Subcutaneous abdominal adipose tissue (tissue), 5 donors: ENCODE measurements at regions not wholly inside any gene's neighbourhood (a gene's known extent, or its start where the extent isn't known, plus 50 kb on each side); places are given as distances from the start of the nearest gene placed in this dataset.
"Not testable (repeated sequence)": the region's sequence is repeated elsewhere in the genome, so short reads cannot be mapped to it uniquely, and the experiment has no call there.

Experiments used
- H3K27ac ChIP-seq: one replicate; pipeline ENCODE4 v1.7.0; 2013; ENCODE audit warnings: low read depth, mild to moderate bottlenecking, inconsistent platforms, low read length, moderate library complexity
- H3K27me3 ChIP-seq, 5 donors: one replicate each; pipeline ENCODE4 v1.7.0; 2013; ENCODE audit warnings: low read length in 5 of 5, inconsistent platforms in 1 of 5; ENCODE audit not compliant: control insufficient read depth in 5 of 5, insufficient read depth in 4 of 5
- H3K36me3 ChIP-seq, 5 donors: one replicate each; pipeline ENCODE4 v1.7.0; 2013; ENCODE audit warnings: low read length in 5 of 5; ENCODE audit not compliant: control insufficient read depth in 5 of 5, insufficient read depth in 5 of 5
- H3K4me1 ChIP-seq, 5 donors: one replicate each; pipeline ENCODE4 v1.7.0; 2013; ENCODE audit warnings: low read length in 5 of 5, mild to moderate bottlenecking in 3 of 5, moderate library complexity in 1 of 5; ENCODE audit not compliant: control insufficient read depth in 5 of 5, insufficient read depth in 5 of 5
- H3K4me3 ChIP-seq, 5 donors: one replicate each; pipeline ENCODE4 v1.7.0; 2013; ENCODE audit warnings: low read length in 5 of 5, low read depth in 1 of 5
- H3K9ac ChIP-seq, 5 donors: one replicate each; pipeline ENCODE4 v1.7.0; 2013; ENCODE audit warnings: low read length in 5 of 5, mild to moderate bottlenecking in 4 of 5, moderate library complexity in 3 of 5
- H3K9me3 ChIP-seq, 5 donors: one replicate each; pipeline ENCODE4 v1.7.0; 2013; ENCODE audit warnings: low read length in 5 of 5; ENCODE audit not compliant: control insufficient read depth in 5 of 5
- donor health status: healthy.
- donor health status: healthy.
- donor health status: healthy.
- donor health status: healthy.
- donor health status: healthy.

DNA sequence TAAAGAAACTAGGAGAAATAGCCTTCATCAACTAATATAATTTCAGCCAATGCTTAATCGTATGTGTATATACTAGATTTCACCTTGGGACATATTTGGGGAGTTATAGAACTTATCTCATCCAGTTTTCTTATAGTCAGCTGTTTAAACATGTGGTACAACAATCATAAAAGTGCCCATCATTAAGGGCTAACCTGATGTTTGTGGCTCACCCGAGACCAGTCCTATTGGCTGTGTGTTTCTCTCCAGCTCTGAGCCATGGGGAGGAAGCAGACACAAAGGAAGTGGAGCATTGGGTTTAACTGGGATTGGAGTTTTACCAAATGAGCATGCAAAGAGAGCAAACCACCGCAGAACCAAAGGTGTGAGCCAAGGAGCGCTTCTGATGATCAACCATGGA lies 114.3 kb upstream of the KLF12 start:
- H3K4me3 ChIP-seq = no peak overlapping the region
- H3K27me3 ChIP-seq = peaks cover 0 to 3% (median 0%) of the 10 kb centered on the region in 5 donors
- H3K36me3 ChIP-seq = no peaks in the 10 kb centered on the region

DNA sequence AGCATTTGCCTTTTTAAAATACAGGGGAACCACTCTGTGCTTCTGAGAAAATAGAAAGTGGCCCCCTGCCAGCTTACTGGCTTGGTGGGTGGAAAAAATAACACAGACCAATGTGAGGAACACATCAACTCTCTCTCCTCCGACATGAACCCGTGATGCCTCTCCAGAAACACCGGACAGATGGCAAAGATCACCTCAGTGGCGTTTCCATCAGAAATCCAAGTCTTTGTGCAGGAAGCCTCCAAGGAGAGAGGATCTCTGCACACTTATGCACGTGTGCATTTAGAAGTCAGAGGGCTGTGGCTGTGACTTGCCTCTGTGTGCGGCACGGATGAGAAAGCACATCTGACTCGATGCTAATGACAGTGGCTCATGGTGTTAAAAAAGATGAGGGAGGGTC lies 112.3 kb upstream of the KLF12 start:
- Histone ChIP-seq H3K27ac (no peak overlapping the region), H3K36me3 (no peaks in the 10 kb centered on the region), H3K4me1 (no peaks in the 10 kb centered on the region), H3K27me3 (peaks cover 0 to 3% (median 0%) of the 10 kb centered on the region in 5 donors), H3K9me3 (peaks cover 0 to 7% (median 5%) of the 10 kb centered on the region in 5 donors), H3K4me3 (no peak overlapping the region), H3K9ac (no peak overlapping the region)

More for the DNA sequence above, 114.3 kb upstream of the KLF12 start:
- no peaks in the 10 kb centered on the region for H3K4me1 ChIP-seq
- H3K9me3 ChIP-seq = peaks cover 0 to 7% (median 5%) of the 10 kb centered on the region in 5 donors
- H3K27ac ChIP-seq = no peak overlapping the region
- H3K9ac ChIP-seq = no peak overlapping the region

DNA sequence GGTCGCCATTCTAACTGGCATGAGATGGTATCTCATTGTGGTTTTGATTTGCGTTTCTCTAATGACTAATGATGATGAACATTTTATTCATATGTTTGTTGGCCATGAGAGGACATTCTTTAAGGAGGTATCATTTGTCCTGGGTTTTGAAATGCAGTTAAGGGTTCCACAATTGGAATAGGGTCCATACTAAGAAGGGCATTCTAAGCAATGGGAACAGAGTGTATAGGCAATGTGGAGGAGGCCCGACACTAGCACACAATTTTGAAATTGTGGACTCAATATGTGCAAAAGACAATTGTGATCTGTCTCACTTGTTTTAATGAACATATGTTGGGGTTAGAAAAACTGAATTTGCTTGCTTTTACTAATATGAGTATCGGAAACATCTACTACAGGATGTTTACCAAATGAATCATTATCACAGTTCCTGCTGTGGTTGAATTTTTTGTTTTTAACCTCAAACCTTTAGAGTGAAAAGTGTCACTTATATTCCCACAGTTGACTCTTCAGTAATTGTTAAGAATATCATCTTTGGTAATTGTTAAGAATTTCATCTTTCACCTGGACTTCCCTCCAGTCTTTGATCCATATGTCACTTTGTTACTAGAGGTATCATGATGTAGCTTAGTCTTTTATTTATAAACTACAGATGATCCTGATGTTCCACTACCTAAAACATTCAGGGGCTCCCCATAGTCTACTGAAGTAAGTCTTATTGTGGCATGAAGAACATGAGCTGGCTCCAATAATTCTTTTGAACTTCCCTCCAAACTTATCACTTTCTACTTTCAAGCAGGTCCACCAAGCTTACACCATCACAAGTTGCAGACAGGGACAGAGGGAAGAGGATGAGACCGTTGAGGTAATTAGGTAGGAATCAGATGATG lies 109.7 kb upstream of the KLF12 start:
- H3K27me3 ChIP-seq = peaks cover 0 to 3% (median 0%) of the 10 kb centered on the region in 5 donors
- H3K27ac ChIP-seq = no peak overlapping the region

DNA sequence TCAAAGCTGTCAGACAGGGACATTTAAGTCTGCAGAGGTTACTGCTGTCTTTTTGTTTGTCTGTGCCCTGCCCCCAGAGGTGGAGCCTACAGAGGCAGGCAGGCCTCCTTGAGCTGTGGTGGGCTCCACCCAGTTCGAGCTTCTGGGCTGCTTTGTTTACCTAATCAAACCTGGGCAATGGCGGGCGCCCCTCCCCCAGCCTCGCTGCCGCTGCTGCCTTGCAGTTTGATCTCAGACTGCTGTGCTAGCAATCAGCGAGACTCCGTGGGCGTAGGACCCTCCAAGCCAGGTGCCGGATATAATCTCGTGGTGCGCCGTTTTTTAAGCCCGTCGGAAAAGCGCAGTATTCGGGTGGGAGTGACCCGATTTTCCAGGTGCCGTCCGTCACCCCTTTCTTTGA lies 107.1 kb upstream of the KLF12 start:
- H3K36me3 ChIP-seq, H3K4me1 ChIP-seq, H3K4me3 ChIP-seq, H3K9ac ChIP-seq, H3K27me3 ChIP-seq, H3K27ac ChIP-seq, H3K9me3 ChIP-seq: not testable (repeated sequence)

More for the DNA sequence above, 109.7 kb upstream of the KLF12 start:
- Histone ChIP-seq H3K9me3 (peaks cover 0 to 6% (median 5%) of the 10 kb centered on the region in 5 donors), H3K9ac (no peak overlapping the region), H3K4me1 (no peaks in the 10 kb centered on the region), H3K4me3 (no peak overlapping the region), H3K36me3 (no peaks in the 10 kb centered on the region)

DNA sequence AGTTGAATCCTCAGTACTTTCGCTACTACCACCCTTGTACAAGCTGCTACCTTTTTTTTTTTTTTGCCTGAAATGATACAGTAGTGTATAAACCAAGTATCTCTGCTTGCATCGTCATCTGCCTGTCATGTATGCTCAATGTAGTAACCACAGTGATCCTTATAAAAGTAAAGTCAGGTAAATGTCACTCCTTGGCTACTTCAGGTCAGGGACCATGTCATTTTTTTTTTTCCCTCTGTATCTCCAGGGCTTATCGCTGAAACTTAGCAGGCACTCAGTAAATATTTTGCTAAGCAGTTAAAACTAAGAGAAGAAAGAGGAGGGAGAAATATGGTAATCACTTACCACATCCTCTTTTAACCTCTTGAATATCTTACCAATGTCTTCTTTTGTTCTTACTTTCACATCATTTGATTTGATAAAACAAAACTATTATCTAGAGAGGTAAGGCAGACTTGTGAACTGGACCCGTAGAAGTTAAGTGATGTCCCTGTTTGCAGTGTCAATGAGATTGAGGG lies 96.8 kb upstream of the KLF12 start:
- Histone ChIP-seq H3K9ac (no peak overlapping the region), H3K4me3 (no peak overlapping the region), H3K9me3 (peaks cover 0 to 8% (median 0%) of the 10 kb centered on the region in 5 donors), H3K36me3 (no peaks in the 10 kb centered on the region), H3K27me3 (no peaks in the 10 kb centered on the region), H3K4me1 (no peaks in the 10 kb centered on the region), H3K27ac (no peak overlapping the region)

DNA sequence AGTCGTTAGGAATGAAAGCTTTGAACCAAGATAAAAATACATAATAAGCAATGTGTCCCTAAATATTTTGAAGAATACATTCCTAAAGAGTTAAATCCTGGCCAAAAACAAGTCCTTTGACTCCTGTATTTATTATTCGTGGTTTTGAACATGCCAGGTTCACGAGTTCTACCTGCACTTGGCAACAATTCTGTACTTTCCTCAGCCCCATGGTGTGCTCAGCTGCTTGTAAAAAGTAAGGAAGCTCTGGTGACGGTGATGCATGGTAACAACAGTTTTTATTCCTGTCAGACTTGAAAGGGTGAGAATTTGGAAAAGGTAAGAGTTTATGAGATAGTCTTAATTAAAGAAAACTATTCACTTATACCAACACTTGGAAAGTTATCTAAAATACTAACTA lies 95.0 kb upstream of the KLF12 start:
- no peaks in the 10 kb centered on the region for H3K36me3 ChIP-seq
- no peak overlapping the region for H3K27ac ChIP-seq

DNA sequence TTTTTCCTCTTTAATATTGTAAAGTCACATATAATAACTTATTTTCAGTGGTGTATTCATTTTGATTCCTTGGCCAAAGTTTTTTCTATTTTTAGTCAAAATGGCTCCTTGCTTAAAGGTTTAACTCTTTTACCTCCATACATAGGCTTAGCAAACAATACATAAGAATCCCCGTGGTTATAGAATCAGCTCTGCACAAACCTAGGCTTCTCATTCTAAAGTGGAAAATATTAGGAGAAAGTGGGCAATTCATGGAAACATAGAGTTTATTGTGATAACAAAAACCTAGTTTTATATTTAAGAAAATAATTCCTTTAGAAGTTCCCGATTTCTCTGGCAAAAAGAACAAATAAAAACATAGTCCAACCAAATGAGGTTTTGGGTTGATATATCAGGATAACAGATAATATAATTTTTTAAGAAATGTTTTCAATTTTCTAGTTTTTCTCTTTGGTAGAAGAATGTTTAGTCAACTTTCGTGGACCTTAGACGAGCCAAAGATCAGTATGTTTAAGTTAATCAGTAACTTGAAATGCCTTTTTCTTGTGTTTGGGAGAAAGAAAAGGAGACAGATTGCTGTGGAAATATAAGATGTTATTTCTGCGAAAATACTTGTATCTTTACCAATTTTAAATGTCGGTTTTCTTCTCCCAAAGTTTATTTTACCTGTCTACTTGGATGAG lies 93.4 kb upstream of the KLF12 start:
- Histone ChIP-seq H3K9ac (no peak overlapping the region), H3K27ac (no peak overlapping the region), H3K36me3 (no peaks in the 10 kb centered on the region), H3K4me3 (no peak overlapping the region), H3K4me1 (no peaks in the 10 kb centered on the region), H3K27me3 (no peaks in the 10 kb centered on the region), H3K9me3 (peaks cover 0 to 8% (median 0%) of the 10 kb centered on the region in 5 donors)

More for the DNA sequence above, 95.0 kb upstream of the KLF12 start:
- no peak overlapping the region for H3K4me3 ChIP-seq
- no peaks in the 10 kb centered on the region for H3K27me3 ChIP-seq
- H3K9me3 ChIP-seq = peaks cover 0 to 8% (median 0%) of the 10 kb centered on the region in 5 donors
- no peak overlapping the region for H3K9ac ChIP-seq
- H3K4me1 ChIP-seq = no peaks in the 10 kb centered on the region

DNA sequence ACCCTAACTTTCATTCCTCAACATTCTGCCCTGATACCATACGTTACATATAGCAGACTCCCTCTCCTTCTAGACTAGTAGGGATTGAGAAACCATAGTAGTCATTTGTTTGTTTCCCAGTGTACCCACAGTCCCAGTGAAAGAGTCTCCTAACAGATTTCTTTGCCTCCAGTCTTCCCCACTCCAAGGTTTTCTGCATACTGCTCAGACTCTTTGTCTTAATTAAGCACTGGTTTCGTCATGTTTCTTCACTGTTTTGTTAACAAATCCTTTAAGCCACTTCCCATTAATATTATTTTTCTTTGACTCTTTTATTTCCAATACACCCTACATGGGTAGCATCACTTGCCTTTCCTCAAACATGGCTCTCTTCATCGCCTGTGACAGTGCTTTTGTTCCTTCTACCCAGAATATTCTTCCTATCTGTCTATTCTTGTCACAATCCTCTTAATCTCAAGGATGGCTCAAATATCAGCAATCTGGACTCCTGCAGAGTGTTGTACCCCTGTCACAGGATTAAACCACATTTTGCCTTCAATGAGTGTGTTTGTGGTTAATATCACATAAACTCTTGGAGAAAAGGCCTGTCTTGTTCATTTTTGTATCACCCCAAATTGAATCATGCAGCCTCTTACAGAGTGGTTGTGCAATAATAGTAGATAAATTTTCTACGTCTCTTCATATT lies 92.7 kb upstream of the KLF12 start:
- H3K27ac ChIP-seq = no peak overlapping the region
- H3K4me1 ChIP-seq = no peaks in the 10 kb centered on the region
- H3K9me3 ChIP-seq = peaks cover 0 to 8% (median 0%) of the 10 kb centered on the region in 5 donors
- no peaks in the 10 kb centered on the region for H3K27me3 ChIP-seq
- H3K36me3 ChIP-seq = no peaks in the 10 kb centered on the region
- no peak overlapping the region for H3K4me3 ChIP-seq
- no peak overlapping the region for H3K9ac ChIP-seq

DNA sequence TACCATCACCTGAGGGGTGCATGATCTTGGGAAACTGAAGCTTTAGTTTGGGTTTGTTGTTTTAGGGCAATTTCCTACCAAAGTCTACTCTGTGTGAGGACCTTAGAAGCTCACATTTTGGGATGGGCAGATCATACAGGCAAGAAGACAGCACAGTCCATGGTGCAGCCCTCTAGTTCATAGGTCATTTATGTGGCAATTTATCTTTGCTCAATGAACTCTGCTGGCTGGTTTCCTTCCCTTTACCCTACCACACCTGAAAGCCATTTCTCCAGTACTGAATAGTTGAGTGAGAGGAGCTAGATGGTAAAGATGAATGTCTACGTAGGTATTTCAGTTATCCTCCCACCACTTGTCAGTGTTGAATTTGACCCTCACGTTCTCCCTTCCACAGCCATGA lies 87.5 kb upstream of the KLF12 start:
- Histone ChIP-seq H3K36me3 (no peaks in the 10 kb centered on the region), H3K9ac (no peak overlapping the region), H3K9me3 (no peaks in the 10 kb centered on the region), H3K4me3 (no peak overlapping the region), H3K27me3 (no peaks in the 10 kb centered on the region), H3K4me1 (no peaks in the 10 kb centered on the region), H3K27ac (no peak overlapping the region)
